Neural crest cell (in vitro differentiated cells): ENCODE measurements at regions not wholly inside any gene's neighbourhood (a gene's known extent, or its start where the extent isn't known, plus 50 kb on each side); places are given as distances from the start of the nearest gene placed in this dataset.

Source experiments
- DNase-seq: peaks from one replicate; pipeline ENCODE4 v3.0.0; 2021; ENCODE audit warnings: low read depth, mixed read lengths, low spot score
- H3K27ac Mint-ChIP-seq: one replicate; pipeline ENCODE4 v1.8.0; 2021; ENCODE audit warnings: mild to moderate bottlenecking, mixed read lengths; ENCODE audit not compliant: unreplicated experiment
- H3K27me3 Mint-ChIP-seq: 2 replicates; pipeline ENCODE4 v1.8.0; 2021; ENCODE audit warnings: low read depth, mild to moderate bottlenecking, mixed read lengths
- H3K36me3 Mint-ChIP-seq: 2 replicates; pipeline ENCODE4 v1.8.0; 2021; ENCODE audit warnings: low read depth, mild to moderate bottlenecking, mixed read lengths
- H3K4me1 Mint-ChIP-seq: 2 replicates; pipeline ENCODE4 v1.8.0; 2021; ENCODE audit warnings: mixed read lengths
- H3K4me3 Mint-ChIP-seq: one replicate; pipeline ENCODE4 v1.8.0; 2021; ENCODE audit warnings: mild to moderate bottlenecking, mixed read lengths
- H3K9me3 Mint-ChIP-seq: 2 replicates; pipeline ENCODE4 v1.8.0; 2021; ENCODE audit warnings: mixed read lengths
- TF ChIP-seq, protein P1 (sequence below): fragments of 200-600 bp; sonication (generic); conservative IDR thresholded peaks from 2 replicates; pipeline ENCODE4 v1.5.0; 2021; ENCODE audit warnings: antibody characterized with exemption, mild to moderate bottlenecking

DNA sequence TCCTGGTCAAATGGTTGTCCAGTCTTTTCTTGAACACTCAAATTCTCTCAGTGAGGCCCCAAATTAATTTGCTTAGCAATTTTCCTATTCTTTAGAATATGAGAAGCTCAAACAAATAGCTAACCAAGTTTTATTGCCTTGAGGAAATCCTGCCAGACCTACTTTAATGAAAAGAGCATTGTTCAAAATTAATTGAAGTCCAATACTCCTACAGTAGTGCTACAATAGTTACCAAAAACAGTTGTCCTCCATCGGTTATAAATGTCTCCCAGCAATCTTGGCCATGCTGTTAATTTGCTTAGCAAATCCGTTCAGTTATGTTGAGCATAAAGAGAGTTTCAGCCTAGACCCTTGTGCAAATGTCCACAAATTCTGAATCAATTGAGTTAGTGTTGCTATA lies 112.9 kb downstream of the MAB21L3 start:
- Mint-ChIP-seq H3K4me1 (peaks cover 6% of the 10 kb centered on the region), H3K27ac (no peak overlapping the region), H3K27me3 (no peaks in the 10 kb centered on the region), H3K4me3 (no peak overlapping the region), H3K9me3 (peaks cover 3% of the 10 kb centered on the region), H3K36me3 (no peaks in the 10 kb centered on the region)
- TF ChIP-seq, protein P1, sequence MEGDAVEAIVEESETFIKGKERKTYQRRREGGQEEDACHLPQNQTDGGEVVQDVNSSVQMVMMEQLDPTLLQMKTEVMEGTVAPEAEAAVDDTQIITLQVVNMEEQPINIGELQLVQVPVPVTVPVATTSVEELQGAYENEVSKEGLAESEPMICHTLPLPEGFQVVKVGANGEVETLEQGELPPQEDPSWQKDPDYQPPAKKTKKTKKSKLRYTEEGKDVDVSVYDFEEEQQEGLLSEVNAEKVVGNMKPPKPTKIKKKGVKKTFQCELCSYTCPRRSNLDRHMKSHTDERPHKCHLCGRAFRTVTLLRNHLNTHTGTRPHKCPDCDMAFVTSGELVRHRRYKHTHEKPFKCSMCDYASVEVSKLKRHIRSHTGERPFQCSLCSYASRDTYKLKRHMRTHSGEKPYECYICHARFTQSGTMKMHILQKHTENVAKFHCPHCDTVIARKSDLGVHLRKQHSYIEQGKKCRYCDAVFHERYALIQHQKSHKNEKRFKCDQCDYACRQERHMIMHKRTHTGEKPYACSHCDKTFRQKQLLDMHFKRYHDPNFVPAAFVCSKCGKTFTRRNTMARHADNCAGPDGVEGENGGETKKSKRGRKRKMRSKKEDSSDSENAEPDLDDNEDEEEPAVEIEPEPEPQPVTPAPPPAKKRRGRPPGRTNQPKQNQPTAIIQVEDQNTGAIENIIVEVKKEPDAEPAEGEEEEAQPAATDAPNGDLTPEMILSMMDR, result no peak
- no peak for DNase-seq

DNA sequence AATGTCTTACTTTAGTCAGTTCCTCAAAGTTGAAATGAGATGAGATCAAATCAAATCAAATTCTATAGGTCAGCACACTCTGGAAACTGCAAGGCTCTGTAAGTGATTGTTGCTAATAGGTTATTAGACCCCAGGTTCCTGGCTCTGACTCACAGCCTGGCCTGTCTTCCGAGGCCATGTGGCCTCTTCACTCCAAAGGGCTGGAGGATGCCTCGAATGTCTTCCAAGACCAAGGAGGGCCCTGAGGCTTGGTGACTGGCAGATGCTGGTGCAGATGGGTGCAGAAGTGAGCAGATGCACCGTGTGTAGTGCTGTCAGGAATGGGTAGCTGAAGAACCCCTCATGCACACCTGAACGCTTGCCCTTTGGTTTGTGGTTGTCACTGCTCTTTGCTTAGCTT lies 113.4 kb downstream of the MAB21L3 start:
- Mint-ChIP-seq H3K4me3 (no peak overlapping the region), H3K36me3 (no peaks in the 10 kb centered on the region), H3K9me3 (peaks cover 3% of the 10 kb centered on the region), H3K4me1 (peaks cover 6% of the 10 kb centered on the region), H3K27ac (no peak overlapping the region), H3K27me3 (no peaks in the 10 kb centered on the region)
- TF ChIP-seq, protein P1, result no peak
- no peak for DNase-seq

DNA sequence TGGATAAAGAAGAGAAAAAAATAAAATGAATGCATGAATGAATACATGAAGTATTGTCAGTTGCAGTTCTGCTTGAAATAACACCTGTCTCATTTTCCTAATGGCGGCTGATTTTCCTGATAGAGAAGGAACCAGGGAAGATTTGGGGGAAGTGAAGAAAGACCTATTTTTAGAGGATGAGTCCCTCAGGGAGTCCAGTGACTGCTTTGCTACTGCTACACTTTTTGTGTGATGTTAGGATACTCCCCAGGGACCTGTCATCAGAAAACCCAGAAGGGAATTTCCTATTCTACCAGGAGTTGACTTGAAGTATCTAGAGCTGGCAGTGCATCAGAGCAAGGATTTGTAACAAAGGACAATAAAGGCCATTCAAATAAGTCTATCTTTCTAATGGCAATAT lies 114.8 kb downstream of the MAB21L3 start:
- Mint-ChIP-seq H3K27me3 (no peaks in the 10 kb centered on the region), H3K4me1 (peaks cover 6% of the 10 kb centered on the region), H3K27ac (no peak overlapping the region), H3K36me3 (no peaks in the 10 kb centered on the region), H3K4me3 (no peak overlapping the region), H3K9me3 (peaks cover 3% of the 10 kb centered on the region)
- no peak for DNase-seq
- TF ChIP-seq, protein P1, result no peak

DNA sequence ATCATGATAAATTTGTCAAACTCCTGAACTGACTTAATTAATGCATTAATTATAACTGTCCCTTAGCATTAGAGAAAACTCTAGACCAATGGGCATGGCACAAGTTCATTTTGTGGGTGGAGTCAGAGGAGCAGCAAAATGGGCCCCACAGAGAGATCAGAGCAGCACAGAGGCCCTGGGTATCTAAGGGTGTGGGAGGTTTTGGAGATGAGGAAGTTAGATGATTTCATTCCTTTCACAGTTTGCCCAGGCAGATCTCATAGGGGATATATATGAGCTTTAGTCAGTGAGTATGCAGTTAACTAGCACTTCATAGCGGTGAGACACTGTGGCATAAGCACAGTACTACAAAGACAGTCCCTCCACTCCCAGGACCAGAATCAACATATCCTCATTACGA lies 117.3 kb downstream of the MAB21L3 start:
- TF ChIP-seq, protein P1, result no peak
- H3K4me1 Mint-ChIP-seq, result peaks cover 11% of the 10 kb centered on the region
- H3K4me3 Mint-ChIP-seq, result no peak overlapping the region
- DNase-seq, result no peak
- no peak overlapping the region for H3K27ac Mint-ChIP-seq
- peaks cover 3% of the 10 kb centered on the region for H3K9me3 Mint-ChIP-seq
- H3K27me3 Mint-ChIP-seq, result no peaks in the 10 kb centered on the region
- no peaks in the 10 kb centered on the region for H3K36me3 Mint-ChIP-seq

DNA sequence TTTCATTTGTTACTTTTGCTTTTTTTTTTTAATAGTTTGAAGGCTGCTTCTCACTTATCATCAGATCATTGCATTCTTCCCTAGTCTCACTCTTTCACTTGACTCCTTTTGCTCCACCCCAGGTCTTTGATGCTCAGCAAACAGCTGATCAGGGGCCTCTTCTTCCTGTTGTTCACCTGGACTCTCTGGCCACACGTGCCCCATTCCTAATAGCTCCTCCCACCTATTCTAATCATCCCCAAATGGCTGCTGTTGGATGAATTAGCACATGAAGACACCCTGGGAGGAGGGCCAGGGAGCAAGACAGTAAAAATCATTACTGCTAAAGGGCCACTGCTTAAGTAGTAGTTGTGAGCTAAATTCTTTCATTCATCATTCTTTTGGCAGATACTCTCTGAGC lies 119.5 kb downstream of the MAB21L3 start:
- Mint-ChIP-seq H3K9me3 (peaks cover 5% of the 10 kb centered on the region), H3K4me3 (no peak overlapping the region), H3K4me1 (peaks cover 4% of the 10 kb centered on the region), H3K36me3 (no peaks in the 10 kb centered on the region), H3K27ac (no peak overlapping the region), H3K27me3 (no peaks in the 10 kb centered on the region)
- no peak for DNase-seq
- TF ChIP-seq, protein P1, result no peak

DNA sequence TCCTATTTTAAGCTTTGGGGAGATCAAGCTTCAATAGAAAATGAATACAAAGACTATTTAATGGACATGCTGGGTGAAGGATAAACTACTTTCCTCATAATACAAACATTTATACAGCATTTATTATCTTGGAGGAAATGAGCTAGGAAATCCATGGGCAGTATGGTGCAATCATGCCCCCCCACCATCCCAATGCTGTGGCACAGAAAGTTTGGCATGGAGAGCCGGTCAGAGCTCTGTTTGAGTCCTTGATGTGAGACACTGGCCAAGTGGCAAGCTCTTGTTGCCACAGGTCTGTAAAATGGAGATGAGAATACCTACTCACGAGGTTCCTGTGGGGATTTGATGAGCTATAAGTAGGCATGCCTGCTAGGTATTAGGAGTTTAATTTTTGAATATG lies 120.6 kb downstream of the MAB21L3 start:
- no peak overlapping the region for H3K4me3 Mint-ChIP-seq
- DNase-seq, result no peak
- H3K27ac Mint-ChIP-seq, result no peak overlapping the region
- no peaks in the 10 kb centered on the region for H3K36me3 Mint-ChIP-seq
- TF ChIP-seq, protein P1, result no peak
- peaks cover 5% of the 10 kb centered on the region for H3K9me3 Mint-ChIP-seq
- no peaks in the 10 kb centered on the region for H3K27me3 Mint-ChIP-seq
- peaks cover 4% of the 10 kb centered on the region for H3K4me1 Mint-ChIP-seq
